ENCODE measurements at regions not wholly inside any gene's neighbourhood (a gene's known extent, or its start where the extent isn't known, plus 50 kb on each side); places are given as distances from the start of the nearest gene placed in this dataset.
A peak's percentile ranks its signal among the peaks of the same experiment; 100 is the strongest.

DNA sequence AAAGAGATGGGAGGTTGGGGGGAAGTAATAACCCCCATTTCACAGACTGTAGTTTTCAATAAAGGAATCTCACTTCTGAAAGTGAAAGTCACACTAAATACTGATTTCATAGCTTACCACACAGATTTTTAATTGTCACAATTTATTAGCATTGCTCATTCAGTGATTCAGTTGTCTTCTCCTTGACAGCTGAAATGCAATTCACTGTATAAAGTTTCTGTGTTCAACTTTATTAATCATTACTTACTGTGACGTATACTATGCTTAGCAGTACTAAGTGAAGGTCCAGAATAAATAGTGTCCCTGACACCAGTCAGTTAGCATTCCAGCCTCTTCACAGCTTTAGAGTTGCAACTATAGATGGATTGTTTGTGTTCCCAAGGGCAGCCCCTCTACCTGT lies 324.1 kb upstream of the CRIM1 start:
- FAIRE-seq, result no peak
- Histone ChIP-seq H3K36me3 (ENCODE audit: control insufficient read depth, insufficient read depth, low read length) (no peaks in the 10 kb centered on the region), H3K27me3 (ENCODE audit: control insufficient read depth, insufficient read depth, low read length) (no peaks in the 10 kb centered on the region), H3K4me3 (ENCODE audit: low read depth, low read length) (no peak overlapping the region)
- no peak for DNase-seq (ENCODE audit: low read depth)
- TF ChIP-seq, protein P1, sequence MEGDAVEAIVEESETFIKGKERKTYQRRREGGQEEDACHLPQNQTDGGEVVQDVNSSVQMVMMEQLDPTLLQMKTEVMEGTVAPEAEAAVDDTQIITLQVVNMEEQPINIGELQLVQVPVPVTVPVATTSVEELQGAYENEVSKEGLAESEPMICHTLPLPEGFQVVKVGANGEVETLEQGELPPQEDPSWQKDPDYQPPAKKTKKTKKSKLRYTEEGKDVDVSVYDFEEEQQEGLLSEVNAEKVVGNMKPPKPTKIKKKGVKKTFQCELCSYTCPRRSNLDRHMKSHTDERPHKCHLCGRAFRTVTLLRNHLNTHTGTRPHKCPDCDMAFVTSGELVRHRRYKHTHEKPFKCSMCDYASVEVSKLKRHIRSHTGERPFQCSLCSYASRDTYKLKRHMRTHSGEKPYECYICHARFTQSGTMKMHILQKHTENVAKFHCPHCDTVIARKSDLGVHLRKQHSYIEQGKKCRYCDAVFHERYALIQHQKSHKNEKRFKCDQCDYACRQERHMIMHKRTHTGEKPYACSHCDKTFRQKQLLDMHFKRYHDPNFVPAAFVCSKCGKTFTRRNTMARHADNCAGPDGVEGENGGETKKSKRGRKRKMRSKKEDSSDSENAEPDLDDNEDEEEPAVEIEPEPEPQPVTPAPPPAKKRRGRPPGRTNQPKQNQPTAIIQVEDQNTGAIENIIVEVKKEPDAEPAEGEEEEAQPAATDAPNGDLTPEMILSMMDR (IDR thresholded peaks at IDR 0.05; ENCODE audit: insufficient read depth, low read length, severe bottlenecking), result no peak

GRCh38 chr2:36027616-36028015 lies 328.0 kb upstream of the CRIM1 start:
- TF ChIP-seq, protein P1 (IDR thresholded peaks at IDR 0.05; ENCODE audit: insufficient read depth, low read length, severe bottlenecking), result no peak
- no peak for FAIRE-seq
- H3K36me3 ChIP-seq (ENCODE audit: control insufficient read depth, insufficient read depth, low read length), result no peaks in the 10 kb centered on the region
- no peak for DNase-seq (ENCODE audit: low read depth)
- no peaks in the 10 kb centered on the region for H3K27me3 ChIP-seq (ENCODE audit: control insufficient read depth, insufficient read depth, low read length)
- H3K4me3 ChIP-seq (ENCODE audit: low read depth, low read length), result no peak overlapping the region

DNA sequence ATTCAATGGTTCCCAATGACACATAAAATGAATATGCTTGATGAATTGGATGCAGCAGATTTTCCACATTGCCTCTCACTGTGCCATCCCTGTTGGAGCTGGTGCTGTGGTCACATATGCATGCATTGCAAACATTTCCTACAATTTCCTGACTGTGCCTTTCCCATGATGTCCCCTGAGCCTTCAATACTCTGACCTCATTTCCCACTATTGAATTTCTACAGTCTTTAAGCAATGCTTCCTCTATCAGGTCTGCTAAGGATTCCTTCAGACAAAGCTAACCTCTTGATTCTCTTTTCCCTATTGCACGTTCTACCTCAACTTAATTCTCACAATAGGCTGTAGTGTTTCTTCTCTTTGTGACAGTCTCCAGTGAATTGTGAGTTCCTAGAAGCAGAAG lies 342.5 kb upstream of the CRIM1 start:
- no peak for FAIRE-seq
- Histone ChIP-seq H3K27me3 (ENCODE audit: control insufficient read depth, insufficient read depth, low read length) (no peaks in the 10 kb centered on the region), H3K4me3 (ENCODE audit: low read depth, low read length) (no peak overlapping the region), H3K36me3 (ENCODE audit: control insufficient read depth, insufficient read depth, low read length) (no peaks in the 10 kb centered on the region)
- no peak for DNase-seq (ENCODE audit: low read depth)
- TF ChIP-seq, protein P1 (IDR thresholded peaks at IDR 0.05; ENCODE audit: insufficient read depth, low read length, severe bottlenecking), result no peak

DNA sequence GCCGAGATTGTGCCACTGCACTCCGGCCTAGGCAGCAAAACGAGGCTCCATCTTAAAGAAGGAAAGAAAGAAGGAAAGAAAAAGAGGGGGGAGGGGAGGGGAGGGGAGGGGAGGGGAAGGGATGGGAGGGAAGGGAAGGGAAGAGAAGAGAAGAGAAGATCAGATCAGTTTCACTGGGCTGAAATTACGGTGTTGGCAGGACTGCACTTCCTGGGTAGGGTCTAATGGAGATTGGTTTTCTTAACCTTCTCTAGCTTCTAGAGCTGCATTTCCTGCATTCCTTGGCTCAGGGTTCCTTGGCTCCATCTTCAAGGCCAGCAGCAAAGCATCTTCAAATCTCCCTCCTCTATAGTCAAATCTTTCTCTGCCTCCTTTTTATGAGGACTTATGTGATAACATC lies 349.1 kb upstream of the CRIM1 start:
- DNase-seq (ENCODE audit: low read depth), result no peak
- FAIRE-seq, result no peak
- TF ChIP-seq, protein P1 (IDR thresholded peaks at IDR 0.05; ENCODE audit: insufficient read depth, low read length, severe bottlenecking), result no peak
- no peaks in the 10 kb centered on the region for H3K27me3 ChIP-seq (ENCODE audit: control insufficient read depth, insufficient read depth, low read length)
- H3K4me3 ChIP-seq (ENCODE audit: low read depth, low read length), result no peak overlapping the region
- H3K36me3 ChIP-seq (ENCODE audit: control insufficient read depth, insufficient read depth, low read length), result no peaks in the 10 kb centered on the region

GRCh38 chr2:36002941-36003340 lies 352.6 kb upstream of the CRIM1 start:
- no peak for DNase-seq (ENCODE audit: low read depth)
- Histone ChIP-seq H3K4me3 (ENCODE audit: low read depth, low read length) (no peak overlapping the region), H3K27me3 (ENCODE audit: control insufficient read depth, insufficient read depth, low read length) (no peaks in the 10 kb centered on the region), H3K36me3 (ENCODE audit: control insufficient read depth, insufficient read depth, low read length) (no peaks in the 10 kb centered on the region)
- FAIRE-seq, result no peak
- TF ChIP-seq, protein P1 (IDR thresholded peaks at IDR 0.05; ENCODE audit: insufficient read depth, low read length, severe bottlenecking), result no peak

- DNase-seq (ENCODE audit: low read depth), result peak; percentile 7
Observed at GRCh38 chr2:35997488-35997887, 358.1 kb upstream of the CRIM1 start.

More at GRCh38 chr2:35997488-35997887, 358.1 kb upstream of the CRIM1 start:
- no peaks in the 10 kb centered on the region for H3K27me3 ChIP-seq (ENCODE audit: control insufficient read depth, insufficient read depth, low read length)
- TF ChIP-seq, protein P1 (IDR thresholded peaks at IDR 0.05; ENCODE audit: insufficient read depth, low read length, severe bottlenecking), result no peak
- no peaks in the 10 kb centered on the region for H3K36me3 ChIP-seq (ENCODE audit: control insufficient read depth, insufficient read depth, low read length)
- no peak for FAIRE-seq
- H3K4me3 ChIP-seq (ENCODE audit: low read depth, low read length), result no peak overlapping the region
